Stimulated activated naive CD8-positive, alpha-beta T cell treated with anti-CD3 and anti-CD28 coated beads, Interleukin-15, amount 100 ng/mL, for 72 hours (primary cell): ENCODE measurements at regions not wholly inside any gene's neighbourhood (a gene's known extent, or its start where the extent isn't known, plus 50 kb on each side); places are given as distances from the start of the nearest gene placed in this dataset.

Source experiments
- ATAC-seq: fragments of 150-1000 bp; cut with Tn5 transposase; 2 replicates; pipeline ENCODE4 v1.10.0; 2021; ENCODE audit warnings: mild to moderate bottlenecking, moderate library complexity
- DNase-seq, 2 donors: peaks; one replicate each; pipeline ENCODE4 v3.0.0; 2021 to 2022
- H3K27ac Mint-ChIP-seq, 2 donors: one replicate each; pipeline ENCODE4 v1.8.0; 2022; ENCODE audit warnings: mild to moderate bottlenecking in 2 of 2, mixed read lengths in 2 of 2, moderate library complexity in 2 of 2
- H3K27me3 Mint-ChIP-seq: one replicate; pipeline ENCODE4 v1.8.0; 2022; ENCODE audit warnings: mixed read lengths
- H3K4me1 Mint-ChIP-seq: one replicate; pipeline ENCODE4 v1.8.0; 2022; ENCODE audit warnings: mild to moderate bottlenecking, mixed read lengths
- H3K4me3 Mint-ChIP-seq, 2 donors: one replicate each; pipeline ENCODE4 v1.8.0; 2022; ENCODE audit warnings: mild to moderate bottlenecking in 2 of 2, mixed read lengths in 2 of 2, moderate library complexity in 1 of 2
- H3K9me3 Mint-ChIP-seq, 2 donors: one replicate each; pipeline ENCODE4 v1.8.0; 2022; ENCODE audit warnings: mixed read lengths in 2 of 2

GRCh38 chr10:36067748-36068147 is 425.7 kb upstream of the FZD8 start:
- ATAC-seq (no peak), DNase-seq (no peak)
- H3K4me1 Mint-ChIP-seq, result no peaks in the 10 kb centered on the region
- no peaks in the 10 kb centered on the region for H3K27me3 Mint-ChIP-seq
- peaks cover 0 to 12% of the 10 kb centered on the region in 2 donors for H3K9me3 Mint-ChIP-seq
- no peak overlapping the region for H3K4me3 Mint-ChIP-seq
- H3K27ac Mint-ChIP-seq, result peak overlapping the region in 1 of 2 donors; percentile 42

- DNase-seq, result no peak
- H3K27me3 Mint-ChIP-seq, result no peaks in the 10 kb centered on the region
- H3K4me1 Mint-ChIP-seq, result no peaks in the 10 kb centered on the region
- no peak for ATAC-seq
- H3K27ac Mint-ChIP-seq, result no peak overlapping the region
- peaks cover 0 to 12% of the 10 kb centered on the region in 2 donors for H3K9me3 Mint-ChIP-seq
- H3K4me3 Mint-ChIP-seq, result no peak overlapping the region
Observed at GRCh38 chr10:36066850-36067249, 424.8 kb upstream of the FZD8 start.

- ATAC-seq (no peak), DNase-seq (no peak)
- Mint-ChIP-seq H3K27ac (no peak overlapping the region), H3K9me3 (peaks cover 0 to 12% of the 10 kb centered on the region in 2 donors), H3K27me3 (no peaks in the 10 kb centered on the region), H3K4me1 (no peaks in the 10 kb centered on the region), H3K4me3 (no peak overlapping the region)
Observed at GRCh38 chr10:36066102-36066501, 424.0 kb upstream of the FZD8 start.

GRCh38 chr10:36063396-36063795 is 421.3 kb upstream of the FZD8 start:
- H3K27me3 Mint-ChIP-seq, result no peaks in the 10 kb centered on the region
- H3K4me3 Mint-ChIP-seq, result no peak overlapping the region
- H3K4me1 Mint-ChIP-seq, result no peaks in the 10 kb centered on the region
- no peak for DNase-seq
- no peak for ATAC-seq
- H3K27ac Mint-ChIP-seq, result no peak overlapping the region
- H3K9me3 Mint-ChIP-seq, result peaks cover 6 to 23% of the 10 kb centered on the region in 2 donors

GRCh38 chr10:36057731-36058130 is 415.6 kb upstream of the FZD8 start:
- DNase-seq (no peak), ATAC-seq (no peak)
- Mint-ChIP-seq H3K4me3 (no peak overlapping the region), H3K4me1 (no peaks in the 10 kb centered on the region), H3K27me3 (no peaks in the 10 kb centered on the region), H3K9me3 (peaks cover 12 to 18% of the 10 kb centered on the region in 2 donors), H3K27ac (no peak overlapping the region)

GRCh38 chr10:36057180-36057579 is 415.1 kb upstream of the FZD8 start:
- no peak for ATAC-seq
- Mint-ChIP-seq H3K4me3 (no peak overlapping the region), H3K9me3 (peaks cover 12 to 18% of the 10 kb centered on the region in 2 donors), H3K27me3 (no peaks in the 10 kb centered on the region), H3K4me1 (no peaks in the 10 kb centered on the region), H3K27ac (no peak overlapping the region)
- DNase-seq, result no peak

GRCh38 chr10:36053775-36054174 is 411.7 kb upstream of the FZD8 start:
- no peak for DNase-seq
- H3K27me3 Mint-ChIP-seq, result no peaks in the 10 kb centered on the region
- H3K27ac Mint-ChIP-seq, result no peak overlapping the region
- H3K4me1 Mint-ChIP-seq, result no peaks in the 10 kb centered on the region
- no peak for ATAC-seq
- no peak overlapping the region for H3K4me3 Mint-ChIP-seq
- peaks cover 7 to 12% of the 10 kb centered on the region in 2 donors for H3K9me3 Mint-ChIP-seq

GRCh38 chr10:36053271-36053670 is 411.2 kb upstream of the FZD8 start:
- H3K4me1 Mint-ChIP-seq, result no peaks in the 10 kb centered on the region
- no peaks in the 10 kb centered on the region for H3K27me3 Mint-ChIP-seq
- no peak overlapping the region for H3K4me3 Mint-ChIP-seq
- no peak for ATAC-seq
- no peak for DNase-seq
- H3K9me3 Mint-ChIP-seq, result peaks cover 7 to 12% of the 10 kb centered on the region in 2 donors
- H3K27ac Mint-ChIP-seq, result no peak overlapping the region

- Mint-ChIP-seq H3K4me1 (no peaks in the 10 kb centered on the region), H3K27ac (no peak overlapping the region), H3K9me3 (peaks cover 6 to 7% of the 10 kb centered on the region in 2 donors), H3K27me3 (no peaks in the 10 kb centered on the region), H3K4me3 (no peak overlapping the region)
- no peak for ATAC-seq
- no peak for DNase-seq
Observed at GRCh38 chr10:36051500-36051991, 409.4 kb upstream of the FZD8 start.

- DNase-seq (no peak), ATAC-seq (no peak)
- H3K27me3 Mint-ChIP-seq, result no peaks in the 10 kb centered on the region
- no peak overlapping the region for H3K4me3 Mint-ChIP-seq
- no peaks in the 10 kb centered on the region for H3K4me1 Mint-ChIP-seq
- H3K27ac Mint-ChIP-seq, result no peak overlapping the region
- H3K9me3 Mint-ChIP-seq, result peaks cover 5 to 7% of the 10 kb centered on the region in 2 donors
Observed at GRCh38 chr10:36050763-36051499, 408.8 kb upstream of the FZD8 start.

- Mint-ChIP-seq H3K27me3 (no peaks in the 10 kb centered on the region), H3K4me3 (no peak overlapping the region), H3K4me1 (no peaks in the 10 kb centered on the region), H3K27ac (no peak overlapping the region), H3K9me3 (peaks cover 0 to 7% of the 10 kb centered on the region in 2 donors)
- no peak for ATAC-seq
- DNase-seq, result no peak
Observed at GRCh38 chr10:36048780-36049179, 406.7 kb upstream of the FZD8 start.

- ATAC-seq (no peak), DNase-seq (no peak)
- H3K9me3 Mint-ChIP-seq, result peaks cover 0 to 7% of the 10 kb centered on the region in 2 donors
- H3K4me1 Mint-ChIP-seq, result no peaks in the 10 kb centered on the region
- no peak overlapping the region for H3K4me3 Mint-ChIP-seq
- no peak overlapping the region for H3K27ac Mint-ChIP-seq
- H3K27me3 Mint-ChIP-seq, result no peaks in the 10 kb centered on the region
Observed at GRCh38 chr10:36048236-36048635, 406.1 kb upstream of the FZD8 start.

GRCh38 chr10:36042135-36042534 is 400.0 kb upstream of the FZD8 start:
- Mint-ChIP-seq H3K27ac (no peak overlapping the region), H3K27me3 (no peaks in the 10 kb centered on the region), H3K9me3 (no peaks in the 10 kb centered on the region), H3K4me3 (no peak overlapping the region), H3K4me1 (no peaks in the 10 kb centered on the region)
- ATAC-seq (no peak), DNase-seq (no peak)

GRCh38 chr10:36038316-36038955 is 396.3 kb upstream of the FZD8 start:
- no peaks in the 10 kb centered on the region for H3K27me3 Mint-ChIP-seq
- H3K4me3 Mint-ChIP-seq, result no peak overlapping the region
- DNase-seq (no peak), ATAC-seq (no peak)
- H3K27ac Mint-ChIP-seq, result no peak overlapping the region
- H3K9me3 Mint-ChIP-seq, result no peaks in the 10 kb centered on the region
- H3K4me1 Mint-ChIP-seq, result no peaks in the 10 kb centered on the region

GRCh38 chr10:36036137-36036536 is 394.0 kb upstream of the FZD8 start:
- ATAC-seq (no peak), DNase-seq (no peak)
- H3K9me3 Mint-ChIP-seq, result no peaks in the 10 kb centered on the region
- H3K4me1 Mint-ChIP-seq, result no peaks in the 10 kb centered on the region
- H3K27me3 Mint-ChIP-seq, result no peaks in the 10 kb centered on the region
- H3K4me3 Mint-ChIP-seq, result no peak overlapping the region
- no peak overlapping the region for H3K27ac Mint-ChIP-seq

- Mint-ChIP-seq H3K4me1 (no peaks in the 10 kb centered on the region), H3K4me3 (no peak overlapping the region), H3K9me3 (no peaks in the 10 kb centered on the region), H3K27ac (no peak overlapping the region), H3K27me3 (no peaks in the 10 kb centered on the region)
- DNase-seq (no peak), ATAC-seq (no peak)
Observed at GRCh38 chr10:36033808-36034207, 391.7 kb upstream of the FZD8 start.
